ENCODE measurements at regions not wholly inside any gene's neighbourhood (a gene's known extent, or its start where the extent isn't known, plus 50 kb on each side); places are given as distances from the start of the nearest gene placed in this dataset.

DNA sequence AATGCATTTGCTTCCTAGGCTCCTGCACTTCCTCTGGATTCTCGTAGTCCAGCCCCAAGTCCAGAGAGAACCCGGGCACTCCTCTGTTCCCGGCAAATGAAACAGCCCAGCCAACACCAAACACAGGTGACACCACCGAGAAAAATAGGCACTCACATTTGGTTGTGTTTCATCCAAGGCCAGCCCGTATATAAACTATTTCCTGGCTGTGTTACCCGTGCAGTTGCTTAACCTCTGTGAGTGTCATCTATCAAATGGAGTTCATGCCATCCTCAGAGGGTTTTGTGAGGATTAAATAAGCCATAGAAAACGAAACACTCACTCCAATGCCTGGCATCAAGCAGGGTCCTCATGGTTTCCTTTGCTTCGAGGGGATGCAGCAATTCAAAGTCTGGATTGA lies 115.2 kb downstream of the BOD1 start:
- 86% methylated on average over 8 of the region's 8 CpGs; no CpG with 5 or more reads in 1 of the 2 experiments for WGBS, 2 experiments (ENCODE audit: extremely low coverage in 1 of 2, insufficient coverage in 1 of 2, insufficient read length in 1 of 2, insufficient replicate concordance in 2 of 2, low coverage in 1 of 2, low lambda C conversion rate in 2 of 2, missing lambda C conversion rate in 1 of 2)
- Histone ChIP-seq H3K27me3 (replicated peaks in 1 of 4; ENCODE audit: control insufficient read depth in 3 of 4, extremely low read depth in 1 of 4, insufficient read depth in 3 of 4, low read length in 3 of 4) (no peaks in the 10 kb centered on the region), H4K5ac (ENCODE audit: insufficient read length, low read depth, low read length) (no peak overlapping the region), H3K9ac (replicated peaks in 1 of 4; ENCODE audit: extremely low read depth in 1 of 4, low read depth in 3 of 4, low read length in 3 of 4) (no peak overlapping the region), H2BK12ac (ENCODE audit: low read depth, low read length) (no peak overlapping the region), H2BK20ac (ENCODE audit: low read length) (no peak overlapping the region), H3K4me3 (ENCODE audit: extremely low read depth in 1 of 4, insufficient read depth in 2 of 4, low read depth in 3 of 4, low read length in 4 of 4) (no peak overlapping the region), H2BK5ac (ENCODE audit: low read depth, low read length) (no peak overlapping the region), H2BK15ac (ENCODE audit: low read length) (no peak overlapping the region), H4K91ac (replicated peaks; ENCODE audit: insufficient read length, low read length) (no peak overlapping the region), H3K9me3 (ENCODE audit: insufficient read depth in 2 of 2, low read depth in 1 of 2, low read length in 1 of 2) (no peaks in the 10 kb centered on the region), H3K4me1 (replicated peaks in 1 of 4; ENCODE audit: control insufficient read depth in 3 of 4, insufficient read depth in 4 of 4, low read length in 3 of 4) (peaks cover 0 to 7% (median 4%) of the 10 kb centered on the region in 4 experiments; a peak in 5 of 7 replicates), H3K18ac (ENCODE audit: extremely low read depth, low read length) (no peak overlapping the region), H4K20me1 (replicated peaks in 1 of 2; ENCODE audit: control insufficient read depth in 1 of 2, insufficient read depth in 2 of 2, low read length in 2 of 2) (no peaks in the 10 kb centered on the region), H3K4ac (replicated peaks; ENCODE audit: insufficient read length, low read depth, low read length) (no peak overlapping the region), H3K23me2 (ENCODE audit: low read depth, low read length) (no peaks in the 10 kb centered on the region), H3K79me2 (ENCODE audit: control insufficient read depth in 1 of 2, insufficient read depth in 2 of 2, low read length in 2 of 2) (no peaks in the 10 kb centered on the region), H4K8ac (ENCODE audit: extremely low read depth, insufficient read depth, low read length) (no peak overlapping the region), H3K56ac (replicated peaks; ENCODE audit: insufficient read length, low read depth, low read length) (no peak overlapping the region), H3K14ac (ENCODE audit: insufficient read length) (no peak overlapping the region), H3K23ac (ENCODE audit: insufficient read length) (no peak overlapping the region), H3K79me1 (ENCODE audit: low read depth, low read length) (no peaks in the 10 kb centered on the region), H2BK120ac (replicated peaks; ENCODE audit: low read depth, low read length) (no peak overlapping the region), H3K4me2 (ENCODE audit: insufficient read depth in 1 of 2, low read depth in 2 of 2, low read length in 2 of 2) (no peak overlapping the region), H3K27ac (ENCODE audit: low read depth, low read length) (no peak overlapping the region), H2AFZ (ENCODE audit: low read length) (no peak overlapping the region), H3K36me3 (ENCODE audit: control insufficient read depth in 2 of 4, insufficient read depth in 4 of 4, low read length in 3 of 4) (no peaks in the 10 kb centered on the region), H2AK5ac (ENCODE audit: low read depth, low read length) (no peak overlapping the region)
- ChIA-PET POLR2A (ENCODE audit: partially characterized antibody) (no interaction called here), CTCF (ENCODE audit: partially characterized antibody) (interaction anchor here (1.5 kb wide), 1 partner anchor 18 kb away, joined by 3 read pairs; no protein-coding TSS in a partner anchor)
- FAIRE-seq: no peak
- no peak for DNase-seq (ENCODE audit: low read depth in 1 of 2, low spot score in 2 of 2)
- no peak for TF ChIP-seq SP2 (IDR thresholded peaks at IDR 0.05; ENCODE audit: low read length)
- TF ChIP-seq CHD1 (IDR thresholded peaks at IDR 0.05; ENCODE audit: low read depth, low read length): no peak

All from H1 (cell line).